GM23338 (cell line): ENCODE measurements at regions not wholly inside any gene's neighbourhood (a gene's known extent, or its start where the extent isn't known, plus 50 kb on each side); places are given as distances from the start of the nearest gene placed in this dataset.

ENCODE experiments used
- REST ChIP-seq: IDR thresholded peaks from one replicate; pipeline ENCODE4 v1.6.1; 2018; ENCODE audit warnings: antibody characterized with exemption; ENCODE audit not compliant: unreplicated experiment
- TF ChIP-seq, protein P1 (sequence below), 2 experiments: fragments of 200-600 bp in 1 of 2; sonication (generic) in 1 of 2; conservative IDR thresholded peaks; 2 replicates each; pipeline versions ENCODE4 v1.5.1 to v1.6.1; 2016 to 2017; ENCODE audit warnings: antibody characterized with exemption in 2 of 2, low read depth in 2 of 2, mild to moderate bottlenecking in 2 of 2, moderate library complexity in 1 of 2

- TF ChIP-seq, protein P1, sequence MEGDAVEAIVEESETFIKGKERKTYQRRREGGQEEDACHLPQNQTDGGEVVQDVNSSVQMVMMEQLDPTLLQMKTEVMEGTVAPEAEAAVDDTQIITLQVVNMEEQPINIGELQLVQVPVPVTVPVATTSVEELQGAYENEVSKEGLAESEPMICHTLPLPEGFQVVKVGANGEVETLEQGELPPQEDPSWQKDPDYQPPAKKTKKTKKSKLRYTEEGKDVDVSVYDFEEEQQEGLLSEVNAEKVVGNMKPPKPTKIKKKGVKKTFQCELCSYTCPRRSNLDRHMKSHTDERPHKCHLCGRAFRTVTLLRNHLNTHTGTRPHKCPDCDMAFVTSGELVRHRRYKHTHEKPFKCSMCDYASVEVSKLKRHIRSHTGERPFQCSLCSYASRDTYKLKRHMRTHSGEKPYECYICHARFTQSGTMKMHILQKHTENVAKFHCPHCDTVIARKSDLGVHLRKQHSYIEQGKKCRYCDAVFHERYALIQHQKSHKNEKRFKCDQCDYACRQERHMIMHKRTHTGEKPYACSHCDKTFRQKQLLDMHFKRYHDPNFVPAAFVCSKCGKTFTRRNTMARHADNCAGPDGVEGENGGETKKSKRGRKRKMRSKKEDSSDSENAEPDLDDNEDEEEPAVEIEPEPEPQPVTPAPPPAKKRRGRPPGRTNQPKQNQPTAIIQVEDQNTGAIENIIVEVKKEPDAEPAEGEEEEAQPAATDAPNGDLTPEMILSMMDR (conservative IDR thresholded peaks at IDR 0.05; ENCODE audit: low read depth in 2 of 2) = no peak
- no peak for TF ChIP-seq REST
Measured at GRCh38 chr12:77772676-77773298, 57.9 kb upstream of the NAV3 start.
